PC-9 (cell line): ENCODE measurements at regions not wholly inside any gene's neighbourhood (a gene's known extent, or its start where the extent isn't known, plus 50 kb on each side); places are given as distances from the start of the nearest gene placed in this dataset.

Experiments used
- BruUV-seq: library from RNA; stranded (reverse); fragments of 400-500 nt; replicated peaks from 2 replicates; lab custom pipeline; 2021; lab: Mats Ljungman, UMichigan
- CTCF ChIA-PET: fragments of 300-600 bp; sonication (Branson Sonifier 250); formaldehyde crosslinking; loops from one replicate; lab custom pipeline; 2022; ENCODE audit warnings: antibody characterized with exemption; lab: Charles Lee
- POLR2A ChIA-PET: fragments of 300-600 bp; sonication (Branson Sonifier 250); formaldehyde crosslinking; loops from one replicate; lab custom pipeline; 2022; ENCODE audit warnings: antibody characterized with exemption; ENCODE audit not compliant: unreplicated experiment; lab: Charles Lee
- DNase-seq, 2 experiments: peaks; one replicate each; pipeline versions ENCODE4 v3.0.0 to v3.0.0-alpha.2; 2015 to 2022; ENCODE audit warnings: mixed read lengths in 1 of 2
- H2AFZ ChIP-seq: fragments of 200-600 bp; sonication (generic); 2 replicates; pipeline ENCODE4 v1.8.1; 2017; ENCODE audit warnings: antibody characterized with exemption
- H3F3A ChIP-seq: fragments of 200-600 bp; sonication (generic); 2 replicates; pipeline ENCODE4 v1.8.1; 2017; ENCODE audit warnings: antibody characterized with exemption, mild to moderate bottlenecking, low read depth; ENCODE audit not compliant: insufficient read depth
- H3K27ac ChIP-seq: fragments of 200-600 bp; sonication (generic); 2 replicates; pipeline ENCODE4 v1.6.1; 2016; ENCODE audit warnings: mixed run types
- H3K27me3 ChIP-seq: fragments of 200-600 bp; sonication (generic); 2 replicates; pipeline ENCODE4 v1.6.1; 2016; ENCODE audit warnings: low read depth, mixed run types; ENCODE audit not compliant: insufficient read depth
- H3K36me3 ChIP-seq: fragments of 200-600 bp; sonication (generic); 2 replicates; pipeline ENCODE4 v1.6.1; 2016; ENCODE audit warnings: low read depth, mixed run types
- H3K4me1 ChIP-seq: fragments of 200-600 bp; sonication (generic); replicated peaks from 2 replicates; pipeline ENCODE4 v1.6.1; 2016; ENCODE audit warnings: mixed run types; ENCODE audit not compliant: insufficient read depth
- H3K4me2 ChIP-seq: fragments of 200-600 bp; sonication (generic); 2 replicates; pipeline ENCODE4 v1.6.1; 2017; ENCODE audit warnings: mixed run types
- H3K4me3 ChIP-seq: fragments of 200-600 bp; sonication (generic); 2 replicates; pipeline ENCODE4 v1.6.1; 2016; ENCODE audit warnings: mixed run types
- H3K79me2 ChIP-seq: fragments of 200-600 bp; sonication (generic); 2 replicates; pipeline ENCODE4 v1.6.1; 2017; ENCODE audit warnings: low read depth, mixed run types
- H3K9me2 ChIP-seq: fragments of 200-600 bp; sonication (generic); 2 replicates; pipeline ENCODE4 v1.8.1; 2017; ENCODE audit warnings: mild to moderate bottlenecking; ENCODE audit not compliant: insufficient read depth
- H3K9me3 ChIP-seq: fragments of 200-600 bp; sonication (generic); 2 replicates; pipeline ENCODE4 v1.8.1; 2016; ENCODE audit warnings: low read depth; ENCODE audit not compliant: insufficient read depth
- H4K20me1 ChIP-seq: fragments of 200-600 bp; sonication (generic); 2 replicates; pipeline ENCODE4 v1.8.1; 2017; ENCODE audit not compliant: insufficient read depth
- CTCF ChIP-seq: fragments of 200-600 bp; sonication (generic); conservative IDR thresholded peaks from 2 replicates; pipeline ENCODE4 v1.6.1; 2017; ENCODE audit warnings: mixed run types, antibody characterized with exemption, mild to moderate bottlenecking, moderate library complexity
- EZH2 ChIP-seq: fragments of 200-600 bp; sonication (generic); IDR thresholded peaks from 2 replicates; pipeline ENCODE4 v1.8.0; 2017; ENCODE audit warnings: antibody characterized with exemption, low read depth
- intact Hi-C: fragments of 100-400 bp; cut with micrococcal nuclease; formaldehyde crosslinking; loops from one replicate; pipeline ENCODE4 v1.10.0; 2022; ENCODE audit not compliant: unreplicated experiment

- no peak for DNase-seq
- Histone ChIP-seq H4K20me1 (no peaks in the 10 kb centered on the region), H3K9me2 (no peaks in the 10 kb centered on the region), H3K4me1 (no peaks in the 10 kb centered on the region), H3K4me3 (no peak overlapping the region), H3K79me2 (no peaks in the 10 kb centered on the region), H3K27ac (no peak overlapping the region), H2AFZ (no peak overlapping the region), H3K4me2 (no peak overlapping the region), H3K27me3 (no peaks in the 10 kb centered on the region), H3K36me3 (no peaks in the 10 kb centered on the region), H3K9me3 (no peaks in the 10 kb centered on the region), H3F3A (no peaks in the 10 kb centered on the region)
- intact Hi-C loops = no loop called here
- POLR2A ChIA-PET = no interaction called here
- TF ChIP-seq CTCF (no peak), EZH2 (no peak)
- BruUV-seq = no TSS peak
- CTCF ChIA-PET = no interaction called here
These were observed 251.5 kb downstream of the GPD2 start for GRCh38 chr2:156687715-156688114.

GRCh38 chr2:156689939-156690338 is 253.8 kb downstream of the GPD2 start:
- no TSS peak for BruUV-seq
- no peaks in the 10 kb centered on the region for H3K36me3 ChIP-seq
- TF ChIP-seq EZH2 (no peak), CTCF (no peak)
- H3K27ac ChIP-seq = no peak overlapping the region
- no peaks in the 10 kb centered on the region for H3K27me3 ChIP-seq
- intact Hi-C loops = no loop called here
- CTCF ChIA-PET = no interaction called here
- H3K4me2 ChIP-seq = no peak overlapping the region
- no peak overlapping the region for H3K4me3 ChIP-seq
- POLR2A ChIA-PET = no interaction called here
- no peaks in the 10 kb centered on the region for H3K4me1 ChIP-seq
- no peaks in the 10 kb centered on the region for H3K79me2 ChIP-seq
- no peak overlapping the region for H2AFZ ChIP-seq
- no peaks in the 10 kb centered on the region for H4K20me1 ChIP-seq
- no peaks in the 10 kb centered on the region for H3F3A ChIP-seq
- DNase-seq = no peak
- H3K9me2 ChIP-seq = no peaks in the 10 kb centered on the region
- H3K9me3 ChIP-seq = no peaks in the 10 kb centered on the region

- POLR2A ChIA-PET = no interaction called here
- H3K9me3 ChIP-seq = no peaks in the 10 kb centered on the region
- TF ChIP-seq EZH2 (no peak), CTCF (no peak)
- no peaks in the 10 kb centered on the region for H3F3A ChIP-seq
- H3K4me3 ChIP-seq = no peak overlapping the region
- no peaks in the 10 kb centered on the region for H3K27me3 ChIP-seq
- CTCF ChIA-PET = no interaction called here
- DNase-seq = no peak
- intact Hi-C loops = no loop called here
- no peak overlapping the region for H3K4me2 ChIP-seq
- H3K36me3 ChIP-seq = no peaks in the 10 kb centered on the region
- H3K79me2 ChIP-seq = no peaks in the 10 kb centered on the region
- no TSS peak for BruUV-seq
- H3K4me1 ChIP-seq = no peaks in the 10 kb centered on the region
- no peaks in the 10 kb centered on the region for H4K20me1 ChIP-seq
- H2AFZ ChIP-seq = no peak overlapping the region
- no peaks in the 10 kb centered on the region for H3K9me2 ChIP-seq
- H3K27ac ChIP-seq = no peak overlapping the region
These were observed 254.8 kb downstream of the GPD2 start for GRCh38 chr2:156691014-156691413.
